GM19238 (cell line): ENCODE measurements at regions not wholly inside any gene's neighbourhood (a gene's known extent, or its start where the extent isn't known, plus 50 kb on each side); places are given as distances from the start of the nearest gene placed in this dataset.

ENCODE experiments used
- DNase-seq: peaks from one replicate; pipeline ENCODE4 v3.0.0; 2011; ENCODE audit warnings: low spot score; ENCODE audit not compliant: insufficient read length

DNA sequence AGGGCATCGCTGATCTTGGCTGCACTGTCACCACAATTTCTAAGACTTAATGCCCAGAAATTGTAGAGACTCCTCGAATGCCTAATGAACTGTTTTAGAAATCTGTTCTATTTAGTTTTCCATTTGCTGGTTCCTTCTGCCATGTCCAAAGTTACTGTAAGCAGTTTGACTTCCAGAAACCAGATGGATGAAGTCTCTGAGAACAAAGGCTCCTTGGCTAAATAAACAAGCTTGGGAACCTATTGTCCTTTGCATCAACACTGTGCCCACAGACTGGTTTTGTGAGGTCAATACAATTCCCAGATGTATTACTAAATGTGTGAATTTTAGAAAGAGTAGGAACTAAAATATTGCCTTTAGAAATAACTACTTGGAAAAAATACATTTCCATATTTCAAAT lies 600.2 kb downstream of the NYAP2 start:
- DNase-seq, result no peak

DNA sequence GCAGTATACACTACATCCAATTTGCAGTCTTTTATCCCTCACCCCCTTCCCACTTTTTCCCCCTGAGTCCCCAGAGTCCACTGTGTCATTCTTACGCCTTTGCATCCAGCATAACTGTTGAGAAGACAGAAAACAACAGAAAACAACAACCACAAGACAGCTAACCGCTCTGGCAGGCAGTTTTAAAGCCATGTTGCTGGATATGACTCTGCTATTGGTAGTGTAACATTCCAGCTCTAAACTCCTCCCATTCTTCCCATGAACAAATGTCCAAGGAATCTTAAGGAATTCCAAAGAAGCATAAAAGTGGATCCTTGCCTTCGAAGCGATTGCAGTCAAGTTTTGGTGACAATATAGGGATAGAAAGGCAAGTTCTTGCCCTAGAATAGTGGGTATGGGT lies 599.1 kb downstream of the NYAP2 start:
- no peak for DNase-seq

DNA sequence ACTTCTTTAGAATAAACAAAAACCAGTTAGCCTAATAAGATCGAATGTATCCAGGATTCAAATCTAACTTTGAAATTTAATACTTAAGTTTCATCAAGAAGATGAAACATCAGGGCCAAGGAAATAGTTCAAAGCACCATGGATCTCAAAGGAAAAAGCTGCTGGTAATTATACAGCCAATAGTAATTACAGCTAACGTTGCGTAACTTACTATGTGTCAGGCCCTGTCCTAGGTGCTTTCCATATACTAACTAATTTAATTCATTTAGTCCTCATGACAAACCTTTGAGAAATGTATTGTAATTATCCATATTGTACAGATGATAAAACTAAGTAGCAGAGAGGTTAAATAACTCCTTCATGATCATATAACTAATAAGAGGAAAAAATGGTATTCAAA lies 598.6 kb downstream of the NYAP2 start:
- DNase-seq, result no peak

DNA sequence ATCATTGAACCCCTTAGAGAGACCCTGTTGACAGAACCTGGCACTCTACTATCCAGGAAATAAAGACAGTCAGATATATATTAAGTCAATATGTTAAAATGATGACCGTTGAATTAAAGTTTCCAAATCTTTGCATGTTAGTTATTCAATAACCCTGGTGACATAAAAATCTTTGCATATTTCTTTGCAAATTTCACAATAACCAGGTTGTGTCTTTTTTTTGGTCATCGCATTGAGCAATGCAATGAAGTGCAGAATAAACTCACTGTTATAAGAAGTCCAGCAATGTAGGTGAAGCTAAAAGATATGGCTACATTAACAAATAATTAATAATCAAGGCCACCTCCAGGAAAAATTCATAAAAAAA lies 596.9 kb downstream of the NYAP2 start:
- no peak for DNase-seq

DNA sequence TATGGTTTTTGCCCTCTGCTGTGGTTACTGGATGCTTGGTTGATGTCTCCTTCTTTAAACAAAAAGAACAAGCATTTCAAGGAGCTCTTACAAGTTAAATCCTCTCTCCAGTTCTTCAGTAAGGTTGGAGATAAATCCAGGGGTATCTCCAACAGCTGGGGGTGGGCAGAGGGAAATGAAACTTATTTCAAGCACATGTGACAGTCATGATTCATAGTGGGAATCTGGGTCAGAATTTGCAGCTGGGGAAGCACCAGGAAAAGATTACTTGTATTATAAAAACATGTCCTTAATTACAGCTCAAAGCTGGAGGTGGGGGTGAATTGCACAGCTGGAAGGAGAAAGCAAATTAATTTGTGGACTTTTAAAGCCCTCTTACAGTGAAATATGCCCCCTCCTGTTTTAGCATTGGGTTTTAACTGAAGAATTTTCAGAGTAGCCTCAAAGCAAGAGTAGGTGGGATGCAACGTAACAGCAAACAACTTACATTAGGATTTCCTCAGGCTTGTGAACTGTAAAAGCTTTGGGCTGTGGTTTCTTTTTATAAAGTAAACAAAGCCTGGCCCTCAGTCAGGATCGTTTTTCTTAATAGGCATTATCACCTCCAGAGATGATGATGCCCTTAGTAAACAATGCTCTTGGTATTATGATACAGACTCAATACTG lies 596.4 kb downstream of the NYAP2 start:
- no peak for DNase-seq

- DNase-seq, result no peak
Observed at GRCh38 chr2:225994748-225995405, 595.4 kb downstream of the NYAP2 start.

DNA sequence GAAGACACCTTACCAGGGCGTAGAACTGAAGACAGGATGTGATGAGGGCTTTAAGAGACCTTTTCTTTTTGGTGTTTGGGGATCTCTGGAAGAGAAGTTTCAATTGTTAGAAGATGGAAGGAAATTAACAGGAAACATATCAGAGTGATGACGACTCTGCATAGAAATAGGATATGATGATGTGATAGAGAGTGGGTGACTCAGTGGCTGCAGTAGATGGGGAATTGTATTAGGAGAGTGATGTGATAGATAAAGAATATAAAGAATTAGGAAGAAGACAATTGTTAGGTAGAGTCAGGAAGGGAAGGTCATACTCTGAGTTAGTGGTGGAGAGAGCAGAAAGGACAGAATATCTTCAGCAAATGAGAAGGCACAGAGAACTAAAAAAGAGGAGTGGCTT lies 593.9 kb downstream of the NYAP2 start:
- no peak for DNase-seq

GRCh38 chr2:225989809-225990208 lies 590.3 kb downstream of the NYAP2 start:
- DNase-seq, result no peak

GRCh38 chr2:225980372-225980771 lies 580.9 kb downstream of the NYAP2 start:
- no peak for DNase-seq

DNA sequence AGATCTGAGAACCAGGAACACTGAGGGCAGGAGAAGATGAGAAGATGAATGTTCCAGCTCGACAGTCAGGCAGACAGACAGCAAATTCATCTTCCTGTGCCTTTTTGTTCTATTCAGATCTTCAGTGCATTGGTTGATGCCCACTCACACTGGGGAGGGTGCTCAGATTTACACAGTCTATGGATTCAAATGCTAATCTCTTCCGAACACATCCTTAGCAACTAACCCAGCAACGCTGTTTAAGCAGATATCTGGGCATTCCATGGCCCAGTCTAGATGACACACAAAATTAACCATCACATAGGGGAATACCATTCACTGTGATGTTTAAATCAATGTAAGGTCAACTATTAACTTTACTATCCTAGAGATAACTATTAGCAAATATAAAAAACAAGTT lies 571.9 kb downstream of the NYAP2 start:
- DNase-seq, result no peak

GRCh38 chr2:225948903-225949302 lies 549.4 kb downstream of the NYAP2 start:
- DNase-seq, result no peak

DNA sequence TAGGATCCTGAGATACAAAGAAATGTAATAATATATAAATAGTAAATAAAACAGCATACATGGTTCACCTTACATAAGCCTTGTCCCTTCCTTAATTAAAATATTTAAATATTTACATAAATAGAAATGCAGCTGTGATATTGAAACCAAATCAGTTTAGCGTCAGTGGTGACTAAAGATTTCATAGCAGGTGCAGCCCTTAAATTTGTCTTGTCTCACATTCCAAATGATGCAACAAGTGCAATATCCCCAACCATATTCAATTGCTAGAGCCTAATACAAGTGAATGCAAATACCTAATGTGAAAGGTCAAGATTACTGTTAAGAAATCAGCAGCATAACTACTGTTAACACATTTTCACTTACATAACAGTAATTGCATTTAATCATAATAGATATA lies 539.5 kb downstream of the NYAP2 start:
- DNase-seq, result no peak

DNA sequence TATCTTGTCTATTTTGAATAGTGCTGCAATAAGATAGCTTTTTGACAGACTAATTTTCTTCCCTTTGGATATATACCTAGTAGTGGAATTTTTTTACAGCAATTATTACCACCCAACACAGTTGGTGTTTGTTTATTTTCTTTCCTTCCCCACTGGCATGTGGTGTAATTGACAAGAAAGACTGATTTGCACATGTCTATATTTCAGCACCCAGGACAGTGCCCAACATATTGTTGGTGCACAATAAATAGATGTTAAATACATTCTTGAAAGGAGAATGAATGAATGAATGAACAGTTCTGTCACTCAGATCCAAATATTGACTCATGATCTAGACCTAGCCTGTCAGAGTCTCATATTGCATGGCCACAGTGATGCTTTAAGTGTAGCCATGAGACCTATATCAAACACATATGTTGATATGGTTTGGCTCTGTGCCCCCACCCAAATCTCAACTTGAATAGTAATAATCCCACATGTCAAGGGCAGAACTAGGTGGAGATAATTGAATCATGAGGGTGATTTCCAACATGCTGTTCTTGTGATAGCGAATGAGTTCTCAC lies 538.2 kb downstream of the NYAP2 start:
- DNase-seq, result no peak

DNA sequence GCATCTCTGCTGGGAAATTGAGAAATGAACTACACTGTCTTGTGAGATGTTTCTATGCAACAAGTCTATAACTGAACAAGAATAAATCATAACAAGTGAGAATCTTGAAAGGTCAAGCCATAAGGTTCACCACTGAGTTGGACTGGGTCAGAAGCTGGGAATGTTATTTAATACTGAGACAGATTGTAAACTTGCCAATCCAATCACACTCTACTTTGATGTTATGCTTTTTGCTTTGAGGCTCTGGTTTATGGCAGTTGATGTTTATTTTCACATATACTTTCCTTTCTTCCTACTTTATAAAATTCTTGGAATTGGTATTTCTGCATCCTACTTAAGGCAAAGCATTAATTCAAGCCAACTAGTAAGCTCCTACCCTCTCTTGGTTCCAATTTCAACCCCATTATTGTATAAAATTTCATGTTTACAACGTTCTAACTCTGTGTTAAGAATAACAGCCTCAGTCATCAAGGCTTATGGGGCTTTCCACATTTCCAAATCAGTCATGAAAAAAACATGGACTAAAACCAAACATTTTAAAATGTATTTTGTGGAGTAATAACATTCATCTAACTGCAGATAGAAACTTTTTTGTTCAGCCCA lies 533.4 kb downstream of the NYAP2 start:
- no peak for DNase-seq

GRCh38 chr2:225930687-225931086 lies 531.2 kb downstream of the NYAP2 start:
- no peak for DNase-seq

GRCh38 chr2:225920621-225921220 lies 521.2 kb downstream of the NYAP2 start:
- no peak for DNase-seq

GRCh38 chr2:225916692-225917091 lies 517.2 kb downstream of the NYAP2 start:
- DNase-seq, result no peak

GRCh38 chr2:225911019-225911418 lies 511.5 kb downstream of the NYAP2 start:
- no peak for DNase-seq

- DNase-seq, result no peak
Observed at GRCh38 chr2:225895126-225895525, 495.6 kb downstream of the NYAP2 start.

DNA sequence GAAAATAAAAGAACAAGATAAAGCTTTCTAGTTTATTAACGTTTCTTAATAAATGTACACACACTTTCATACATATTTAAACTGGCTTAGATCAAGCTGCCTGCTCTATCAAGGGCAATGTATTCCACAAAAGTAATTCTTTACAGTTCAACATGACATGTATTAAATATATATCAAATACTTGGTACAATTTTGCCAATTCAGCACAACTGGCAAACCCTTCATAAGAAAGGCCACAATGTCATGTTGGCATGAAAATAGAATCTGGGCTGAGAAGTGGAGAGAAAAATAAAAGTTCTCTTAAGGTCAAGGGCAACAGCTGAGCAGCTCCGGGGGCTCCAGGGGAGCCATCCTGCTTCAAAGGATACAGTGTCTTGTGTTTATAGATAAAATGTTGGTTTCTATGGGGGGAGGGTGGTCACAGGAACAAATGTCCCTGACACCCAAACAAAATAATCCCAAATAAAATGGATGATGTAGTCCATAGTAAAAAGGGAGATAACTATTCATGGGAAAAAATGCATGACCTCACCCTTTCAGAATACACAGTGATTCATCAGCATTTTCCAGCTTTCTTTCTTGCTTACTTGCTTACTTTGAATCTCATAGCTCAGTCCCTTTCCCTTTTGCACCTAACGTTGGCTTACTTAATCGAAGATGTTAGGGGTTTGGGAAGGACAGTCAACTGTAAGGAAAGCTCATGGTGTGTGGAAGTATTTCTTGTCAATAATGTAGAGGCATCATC lies 494.9 kb downstream of the NYAP2 start:
- no peak for DNase-seq

DNA sequence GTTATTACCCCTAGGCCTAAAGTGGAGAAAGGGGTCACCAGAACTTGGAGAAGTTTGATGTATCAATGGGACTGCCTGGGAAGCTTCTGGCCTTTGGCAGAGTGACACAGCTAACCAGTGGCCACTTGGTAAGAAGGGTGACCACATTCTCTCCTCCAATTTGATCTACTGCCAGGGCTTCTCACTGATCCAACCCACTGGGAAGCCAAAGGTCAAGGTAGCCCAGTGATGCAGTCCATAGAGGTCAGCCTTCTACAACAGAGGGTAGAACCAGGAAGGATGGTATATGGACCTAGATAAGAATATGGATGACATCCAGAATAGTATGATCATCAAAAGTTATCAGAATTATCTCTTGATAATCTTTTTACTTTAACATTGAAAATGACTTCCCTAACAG lies 493.6 kb downstream of the NYAP2 start:
- DNase-seq, result no peak

- no peak for DNase-seq
Observed at GRCh38 chr2:225891771-225892170, 492.3 kb downstream of the NYAP2 start.
